Activated CD4-positive, alpha-beta T cell treated with anti-CD3 and anti-CD28 coated beads, Interleukin-2, amount 50 U/mL, for 1 hour (primary cell): ENCODE measurements at regions not wholly inside any gene's neighbourhood (a gene's known extent, or its start where the extent isn't known, plus 50 kb on each side); places are given as distances from the start of the nearest gene placed in this dataset.
A peak's percentile ranks its signal among the peaks of the same experiment; 100 is the strongest.
"Not testable (repeated sequence)": the region's sequence is repeated elsewhere in the genome, so short reads cannot be mapped to it uniquely, and the experiment has no call there.

ENCODE experiments used
- DNase-seq: peaks from one replicate; pipeline ENCODE4 v3.0.0-alpha.2; 2020

DNA sequence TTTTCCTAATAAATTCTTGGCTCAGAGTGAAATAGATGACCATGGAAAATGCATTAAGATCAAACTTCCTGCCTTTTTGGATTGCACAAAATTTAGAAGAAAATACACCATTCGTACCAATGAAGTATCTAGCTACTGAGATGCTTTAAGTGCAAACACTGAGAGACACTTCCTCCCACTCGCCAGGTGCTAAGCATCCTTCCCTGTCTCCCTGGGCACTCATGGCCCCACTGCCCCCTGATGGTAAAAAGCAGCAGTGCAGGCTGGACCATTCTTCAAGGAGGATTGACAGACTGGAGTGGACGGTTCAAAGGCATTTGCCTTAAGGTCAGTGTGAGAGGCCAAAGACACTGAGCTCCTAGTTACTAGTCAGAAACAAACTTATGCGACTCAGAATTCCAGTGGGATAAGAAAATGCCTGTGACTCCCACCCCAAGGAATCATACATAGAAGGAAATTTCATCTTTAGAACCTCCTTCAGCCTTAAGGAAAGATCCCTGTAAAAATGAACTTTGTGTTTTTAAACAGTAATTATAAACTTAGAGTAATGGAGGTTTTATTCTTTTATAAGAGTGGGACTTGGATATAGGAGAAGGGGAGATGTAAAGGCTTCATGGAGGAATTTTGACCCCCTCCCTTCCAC, 86.0 kb upstream of the SLC30A5 start:
- peak; percentile 66 for DNase-seq

GRCh38 chr5:69010476-69010875, 83.3 kb upstream of the SLC30A5 start:
- DNase-seq, result no peak

- no peak for DNase-seq
Measured at GRCh38 chr5:69011910-69012309, 81.9 kb upstream of the SLC30A5 start.

DNA sequence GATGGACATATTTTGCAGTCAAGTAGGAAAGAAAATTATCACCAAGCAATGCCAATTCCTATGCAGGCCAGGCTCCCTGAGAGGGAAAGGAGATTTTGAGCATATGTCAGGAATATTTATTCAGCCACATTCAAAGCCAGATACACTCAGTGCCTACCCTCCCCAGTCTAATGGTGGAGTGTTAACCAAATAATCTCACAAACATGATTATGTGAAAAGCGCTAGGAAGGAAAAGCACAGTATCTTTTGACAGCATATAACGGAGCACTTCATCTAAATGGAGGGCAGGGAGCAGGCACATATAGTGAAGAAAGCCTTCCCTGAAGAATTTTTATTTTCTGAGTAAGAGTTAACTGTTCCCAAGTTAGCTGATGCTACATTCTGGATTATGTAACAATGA, 80.3 kb upstream of the SLC30A5 start:
- DNase-seq, result no peak

DNA sequence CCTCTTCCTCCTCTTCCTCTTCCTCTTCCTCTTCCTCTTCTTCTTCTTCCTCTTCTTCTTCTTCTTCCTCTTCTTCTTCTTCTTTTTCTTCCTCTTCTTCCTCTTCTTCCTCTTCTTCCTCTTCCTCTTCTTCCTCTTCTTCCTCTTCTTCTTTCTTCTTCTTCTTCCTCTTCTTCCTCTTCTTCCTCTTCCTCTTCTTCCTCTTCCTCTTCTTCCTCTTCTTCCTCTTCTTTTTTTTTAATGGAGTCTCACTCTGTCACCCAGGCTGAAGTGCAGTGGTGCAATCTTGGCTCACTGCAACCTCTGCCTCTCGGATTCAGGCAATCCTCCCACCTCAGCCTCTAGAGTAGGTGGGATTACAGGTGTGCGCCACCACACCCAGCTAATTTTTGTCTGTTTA, 79.8 kb upstream of the SLC30A5 start:
- DNase-seq, result not testable (repeated sequence)

DNA sequence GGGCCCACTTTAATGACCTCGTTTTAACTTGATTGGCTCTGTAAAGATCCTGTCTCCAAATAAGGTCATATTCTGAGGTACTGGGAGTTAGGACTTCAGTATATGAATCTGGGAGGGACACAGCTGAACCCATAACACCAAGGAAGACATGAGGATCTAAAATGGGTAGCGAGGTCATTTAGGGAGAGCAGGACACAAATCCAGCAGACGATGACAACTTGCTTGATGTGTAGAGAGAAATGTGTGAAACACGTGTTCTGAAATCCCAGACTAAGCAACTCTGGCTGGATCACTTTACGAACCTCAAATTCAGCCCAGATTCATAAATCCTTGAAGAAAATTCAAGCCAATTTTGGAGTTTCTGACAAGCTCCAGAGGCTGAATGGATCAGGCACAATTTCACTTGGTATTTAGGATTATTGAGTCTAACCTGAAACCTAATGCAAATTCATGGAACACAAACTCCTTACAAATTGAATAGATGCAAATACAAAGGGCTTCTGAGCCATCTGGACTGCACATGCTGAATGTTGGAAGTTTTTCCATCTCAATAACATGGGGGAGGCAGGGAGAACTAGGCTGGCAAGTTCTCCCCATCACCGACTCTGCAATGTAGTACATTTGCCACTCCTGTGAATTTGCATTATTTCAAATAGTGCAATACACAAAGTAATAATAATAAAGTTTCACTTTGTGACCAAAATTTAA, 74.0 kb upstream of the SLC30A5 start:
- DNase-seq, result no peak

GRCh38 chr5:69024241-69024651, 69.6 kb upstream of the SLC30A5 start:
- no peak for DNase-seq

- DNase-seq, result no peak
Measured at GRCh38 chr5:69029292-69029691, 64.5 kb upstream of the SLC30A5 start.

- no peak for DNase-seq
Measured at GRCh38 chr5:69030358-69031062, 63.3 kb upstream of the SLC30A5 start.

- no peak for DNase-seq
Measured at GRCh38 chr5:69032009-69032408, 61.8 kb upstream of the SLC30A5 start.

DNA sequence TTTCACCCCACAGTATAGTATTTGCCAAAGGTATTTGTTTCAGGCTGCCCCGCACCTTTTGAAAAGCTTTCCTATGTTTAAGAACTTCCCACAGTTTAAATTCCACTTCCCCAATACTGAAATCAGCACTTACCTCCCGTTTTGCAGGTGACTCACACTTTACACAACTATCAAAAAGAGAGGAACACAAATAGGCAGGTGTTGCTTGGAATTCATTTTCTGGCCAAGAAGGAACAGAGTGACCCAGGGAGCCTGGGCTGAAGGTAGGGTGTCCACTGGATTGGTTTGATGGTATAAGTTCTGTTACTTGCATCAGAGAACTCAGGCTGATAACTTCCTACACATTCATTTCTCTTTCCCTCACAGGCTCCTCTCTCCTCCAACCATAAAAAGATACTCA, 60.1 kb upstream of the SLC30A5 start:
- DNase-seq, result no peak

DNA sequence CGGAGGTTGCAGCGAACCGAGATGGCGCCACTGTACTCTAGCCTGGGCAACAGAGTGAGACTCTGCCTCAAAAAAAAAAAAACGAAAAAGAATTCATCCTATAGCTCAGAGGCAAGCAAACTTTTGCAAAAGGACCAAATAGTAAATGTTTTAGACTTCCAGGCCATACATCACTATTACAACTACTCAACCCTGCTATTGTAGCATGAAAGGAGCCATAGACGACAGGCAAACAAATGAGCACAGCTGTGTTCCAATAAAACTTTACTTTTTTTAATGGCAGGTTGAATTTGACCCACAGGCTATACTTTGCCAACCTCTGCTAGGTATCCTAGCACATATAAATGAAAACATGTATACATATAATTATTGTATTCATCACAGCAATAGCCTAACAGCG, 58.9 kb upstream of the SLC30A5 start:
- DNase-seq, result no peak

GRCh38 chr5:69035665-69036064, 58.1 kb upstream of the SLC30A5 start:
- DNase-seq, result no peak

GRCh38 chr5:69038539-69038938, 55.3 kb upstream of the SLC30A5 start:
- no peak for DNase-seq

- no peak for DNase-seq
Measured at GRCh38 chr5:69039829-69040228, 54.0 kb upstream of the SLC30A5 start.

DNA sequence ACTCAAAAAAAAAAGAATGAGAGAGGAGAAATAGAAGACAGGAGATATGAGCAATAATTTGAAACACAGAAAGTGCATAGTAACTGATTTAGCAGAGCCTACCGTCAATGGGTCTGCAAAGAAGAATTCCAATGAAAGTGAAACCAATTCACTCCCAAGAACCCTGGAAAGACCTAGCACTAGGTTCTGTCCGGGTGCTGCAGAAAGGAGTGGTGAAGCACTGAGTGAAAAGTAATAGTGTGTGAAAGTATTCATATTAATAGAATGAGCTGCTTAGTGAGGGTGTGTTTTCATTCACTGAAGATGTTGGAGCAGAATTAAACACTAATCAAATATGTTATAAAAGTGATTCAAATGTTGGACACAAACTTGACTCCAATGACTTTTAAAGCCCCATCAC, 51.3 kb upstream of the SLC30A5 start:
- DNase-seq, result no peak

GRCh38 chr5:69042915-69043654, 50.7 kb upstream of the SLC30A5 start:
- peak; percentile 72 for DNase-seq

- no peak for DNase-seq
Measured at GRCh38 chr5:69043655-69043996, 50.2 kb upstream of the SLC30A5 start.
